Lower leg skin (tissue), 3 donors: ENCODE measurements at regions not wholly inside any gene's neighbourhood (a gene's known extent, or its start where the extent isn't known, plus 50 kb on each side); places are given as distances from the start of the nearest gene placed in this dataset.

ENCODE experiments used
- POLR2A ChIP-seq, 2 donors: fragments of 450-650 bp; IDR thresholded peaks; one replicate each; pipeline ENCODE4 v1.6.1; 2016 to 2017; ENCODE audit warnings: antibody characterized with exemption in 2 of 2, mild to moderate bottlenecking in 1 of 2, moderate library complexity in 1 of 2
- TF ChIP-seq, protein P1 (sequence below), 3 donors: fragments of 450-650 bp; IDR thresholded peaks; one replicate each; pipeline ENCODE4 v1.5.1; 2016; ENCODE audit warnings: antibody characterized with exemption in 3 of 3, mild to moderate bottlenecking in 3 of 3, moderate library complexity in 2 of 3

DNA sequence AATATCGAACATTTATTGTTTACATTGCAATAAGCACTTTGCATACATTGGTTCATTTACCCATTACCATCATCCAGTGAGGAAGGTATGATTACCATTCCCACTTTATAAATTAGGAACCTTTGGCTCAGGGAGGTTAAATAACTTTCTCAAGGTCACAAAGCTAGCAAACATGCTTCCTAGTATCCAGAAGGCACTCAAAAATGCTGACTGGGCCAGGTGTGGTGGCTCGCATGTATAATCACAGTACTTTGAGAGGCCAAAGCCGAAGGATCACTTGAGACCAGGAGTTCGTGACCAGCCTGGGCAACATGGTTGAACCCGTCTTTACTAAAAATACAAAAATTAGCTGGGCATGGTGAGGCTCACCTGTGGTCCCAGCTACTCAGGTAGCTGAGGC lies 259.6 kb downstream of the TMEM114 start:
- TF ChIP-seq, protein P1, sequence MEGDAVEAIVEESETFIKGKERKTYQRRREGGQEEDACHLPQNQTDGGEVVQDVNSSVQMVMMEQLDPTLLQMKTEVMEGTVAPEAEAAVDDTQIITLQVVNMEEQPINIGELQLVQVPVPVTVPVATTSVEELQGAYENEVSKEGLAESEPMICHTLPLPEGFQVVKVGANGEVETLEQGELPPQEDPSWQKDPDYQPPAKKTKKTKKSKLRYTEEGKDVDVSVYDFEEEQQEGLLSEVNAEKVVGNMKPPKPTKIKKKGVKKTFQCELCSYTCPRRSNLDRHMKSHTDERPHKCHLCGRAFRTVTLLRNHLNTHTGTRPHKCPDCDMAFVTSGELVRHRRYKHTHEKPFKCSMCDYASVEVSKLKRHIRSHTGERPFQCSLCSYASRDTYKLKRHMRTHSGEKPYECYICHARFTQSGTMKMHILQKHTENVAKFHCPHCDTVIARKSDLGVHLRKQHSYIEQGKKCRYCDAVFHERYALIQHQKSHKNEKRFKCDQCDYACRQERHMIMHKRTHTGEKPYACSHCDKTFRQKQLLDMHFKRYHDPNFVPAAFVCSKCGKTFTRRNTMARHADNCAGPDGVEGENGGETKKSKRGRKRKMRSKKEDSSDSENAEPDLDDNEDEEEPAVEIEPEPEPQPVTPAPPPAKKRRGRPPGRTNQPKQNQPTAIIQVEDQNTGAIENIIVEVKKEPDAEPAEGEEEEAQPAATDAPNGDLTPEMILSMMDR (IDR thresholded peaks at IDR 0.05): no peak
- TF ChIP-seq POLR2A (IDR thresholded peaks at IDR 0.05): no peak
